ENCODE measurements at regions not wholly inside any gene's neighbourhood (a gene's known extent, or its start where the extent isn't known, plus 50 kb on each side); places are given as distances from the start of the nearest gene placed in this dataset.

- DNase-seq (ENCODE audit: low spot score): no peak
- in situ Hi-C loops (cut with MboI; ENCODE audit: low pct_unique_long_range_greater_than_20kb, low sequenced_read_pairs, unreplicated experiment): no loop called here
- no peak for TF ChIP-seq CTCF (IDR thresholded peaks at IDR 0.05; ENCODE audit: extremely low read depth, insufficient read depth, missing control alignments)
Measured at GRCh38 chr4:129167640-129168260, 71.8 kb downstream of the C4orf33 start.

GRCh38 chr4:129172181-129172580 is 76.2 kb downstream of the C4orf33 start:
- no peak for TF ChIP-seq CTCF (IDR thresholded peaks at IDR 0.05; ENCODE audit: extremely low read depth, insufficient read depth, missing control alignments)
- no peak for DNase-seq (ENCODE audit: low spot score)
- in situ Hi-C loops (cut with MboI; ENCODE audit: low pct_unique_long_range_greater_than_20kb, low sequenced_read_pairs, unreplicated experiment): no loop called here

DNA sequence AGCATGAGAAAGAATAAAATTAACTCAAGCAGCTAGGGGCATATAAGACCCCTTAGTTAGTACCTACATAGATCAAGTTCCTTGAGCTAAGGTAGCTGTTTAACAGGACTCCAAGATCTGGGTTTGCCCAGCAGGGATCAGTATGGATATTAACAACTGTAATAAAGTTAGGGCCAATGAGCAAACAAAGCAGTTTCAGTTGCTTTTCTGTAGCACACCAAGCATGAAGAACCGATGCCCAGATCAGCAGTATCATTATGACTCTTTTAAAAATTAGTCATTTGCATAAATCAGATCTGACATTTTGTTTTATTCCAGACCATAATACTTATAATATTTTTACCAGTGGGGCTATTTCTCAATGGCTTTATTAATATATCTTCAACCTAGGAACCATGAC is 80.9 kb downstream of the C4orf33 start:
- TF ChIP-seq CTCF (IDR thresholded peaks at IDR 0.05; ENCODE audit: extremely low read depth, insufficient read depth, missing control alignments): no peak
- in situ Hi-C loops (cut with MboI; ENCODE audit: low pct_unique_long_range_greater_than_20kb, low sequenced_read_pairs, unreplicated experiment): no loop called here
- DNase-seq (ENCODE audit: low spot score): no peak

DNA sequence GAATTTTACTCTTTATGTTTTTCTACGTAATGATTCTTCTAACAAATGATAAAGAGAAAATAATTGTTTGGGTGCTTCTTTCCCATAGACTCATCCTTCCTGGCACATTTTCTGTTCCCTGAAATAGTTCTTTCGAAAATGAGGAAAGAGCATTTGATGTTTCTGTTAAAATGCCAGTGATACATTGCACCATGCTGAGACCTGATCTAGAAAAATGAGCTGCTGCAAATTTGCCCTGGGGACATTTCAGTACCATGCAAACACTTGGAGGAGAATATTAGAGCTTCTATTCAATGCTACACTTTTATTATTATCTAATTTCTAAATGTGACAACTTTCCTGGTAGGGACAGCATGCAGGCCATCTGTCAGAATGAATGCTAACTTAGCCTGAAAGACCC is 83.3 kb downstream of the C4orf33 start:
- in situ Hi-C loops (cut with MboI; ENCODE audit: low pct_unique_long_range_greater_than_20kb, low sequenced_read_pairs, unreplicated experiment): no loop called here
- no peak for TF ChIP-seq CTCF (IDR thresholded peaks at IDR 0.05; ENCODE audit: extremely low read depth, insufficient read depth, missing control alignments)
- DNase-seq (ENCODE audit: low spot score): no peak

GRCh38 chr4:129189630-129190029 is 93.7 kb downstream of the C4orf33 start:
- TF ChIP-seq CTCF (IDR thresholded peaks at IDR 0.05; ENCODE audit: extremely low read depth, insufficient read depth, missing control alignments): no peak
- in situ Hi-C loops (cut with MboI; ENCODE audit: low pct_unique_long_range_greater_than_20kb, low sequenced_read_pairs, unreplicated experiment): no loop called here
- DNase-seq (ENCODE audit: low spot score): no peak

DNA sequence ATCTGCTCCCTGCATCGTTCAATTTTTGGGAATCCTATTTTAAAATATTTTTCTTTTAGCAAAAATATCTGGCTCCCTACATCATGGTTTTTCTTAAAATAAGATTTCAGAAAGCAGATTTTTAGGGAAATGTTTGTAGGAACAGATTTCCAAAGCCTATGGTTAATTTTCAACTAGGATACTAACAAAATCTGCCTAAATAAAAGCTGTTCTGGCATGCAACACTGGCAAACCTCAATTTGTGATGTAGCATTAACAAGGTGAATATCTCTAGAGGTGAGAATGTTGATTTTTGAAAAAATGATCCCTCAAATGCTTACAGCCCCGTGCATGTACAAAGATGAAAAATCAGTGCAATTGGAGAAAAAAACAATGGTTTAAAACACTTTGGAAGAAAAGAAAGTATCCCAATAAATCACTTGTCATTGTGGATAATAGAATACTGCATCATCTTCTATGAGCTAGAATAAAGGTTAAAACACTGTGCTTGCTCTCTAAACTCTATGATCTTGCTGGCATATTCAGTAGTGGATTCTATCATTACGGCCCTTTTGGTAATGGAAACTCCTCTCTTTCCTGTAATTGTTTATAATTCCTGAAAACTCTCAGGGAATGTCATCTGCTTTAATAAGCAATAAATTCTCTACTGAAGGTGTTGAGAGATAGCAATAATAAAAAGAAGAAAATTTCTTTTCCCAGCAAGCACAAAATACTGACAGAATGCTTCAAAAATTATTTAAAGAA is 97.6 kb downstream of the C4orf33 start:
- in situ Hi-C loops (cut with MboI; ENCODE audit: low pct_unique_long_range_greater_than_20kb, low sequenced_read_pairs, unreplicated experiment): no loop called here
- TF ChIP-seq CTCF (IDR thresholded peaks at IDR 0.05; ENCODE audit: extremely low read depth, insufficient read depth, missing control alignments): no peak
- no peak for DNase-seq (ENCODE audit: low spot score)

Data from GM13977 (cell line).